HEK293 (cell line): ENCODE measurements at regions not wholly inside any gene's neighbourhood (a gene's known extent, or its start where the extent isn't known, plus 50 kb on each side); places are given as distances from the start of the nearest gene placed in this dataset.
A peak's percentile ranks its signal among the peaks of the same experiment; 100 is the strongest.

ENCODE experiments used
- CTCF ChIA-PET: fragments of 350-600 bp; formaldehyde crosslinking; extraction: SDS; loops from one replicate; lab custom pipeline; 2021; ENCODE audit warnings: antibody characterized with exemption; lab: Yijun Ruan, JAX
- POLR2A ChIA-PET: fragments of 300-600 bp; formaldehyde crosslinking; extraction: SDS; loops from one replicate; lab custom pipeline; 2020; ENCODE audit warnings: antibody characterized with exemption, inconsistent platforms; lab: Yijun Ruan, JAX
- H3K27ac ChIP-seq: fragments of 200-500 bp; sonication (Bioruptor generic); 2 replicates; pipeline ENCODE4 v1.5.1; 2014; ENCODE audit warnings: low read depth, low read length, control low read depth, inconsistent platforms; ENCODE audit errors: extremely low read depth
- H3K36me3 ChIP-seq, 2 experiments: fragments of 200-500 bp in 1 of 2; sonication (Bioruptor generic) in 1 of 2; 1 replicate in 1 of 2; 2 replicates in 1 of 2; pipeline ENCODE4 v1.5.1; 2014 to 2017; ENCODE audit warnings: inconsistent platforms in 2 of 2, low read length in 2 of 2; ENCODE audit not compliant: control insufficient read depth in 2 of 2, insufficient read depth in 1 of 2
- H3K4me1 ChIP-seq: fragments of 200-500 bp; sonication (Bioruptor generic); 2 replicates; pipeline ENCODE4 v1.5.1; 2014; ENCODE audit warnings: mild to moderate bottlenecking, low read length, inconsistent platforms; ENCODE audit not compliant: control insufficient read depth, insufficient read depth
- H3K4me3 ChIP-seq: 2 replicates; pipeline ENCODE4 v1.5.1; 2011; ENCODE audit warnings: low read depth, mild to moderate bottlenecking, control low read depth, low read length, moderate library complexity
- H3K9me3 ChIP-seq: fragments of 200-500 bp; sonication (Bioruptor generic); 2 replicates; pipeline ENCODE4 v1.5.1; 2014; ENCODE audit warnings: low read depth, low read length, inconsistent platforms; ENCODE audit not compliant: control insufficient read depth, insufficient read depth
- HOXD13 ChIP-seq: sonication (generic); formaldehyde crosslinking; IDR thresholded peaks from 2 replicates; pipeline ENCODE4 v1.8.0; 2022; ENCODE audit warnings: missing genetic modification reagents, borderline replicate concordance
- KLF9 ChIP-seq: fragments of 450-650 bp; formaldehyde crosslinking; IDR thresholded peaks from 2 replicates; pipeline ENCODE4 v1.5.1; 2016; ENCODE audit warnings: missing biosample characterization, missing genetic modification characterization, low read depth
- SALL2 ChIP-seq: fragments of 450-650 bp; formaldehyde crosslinking; IDR thresholded peaks from 2 replicates; pipeline ENCODE4 v1.5.0; 2017; ENCODE audit warnings: missing biosample characterization, mild to moderate bottlenecking, missing genetic modification characterization, borderline replicate concordance
- SETDB1 ChIP-seq: IDR thresholded peaks from one replicate; pipeline ENCODE4 v1.6.1; 2017; ENCODE audit warnings: mild to moderate bottlenecking, low read length, moderate library complexity, mixed read lengths; ENCODE audit not compliant: insufficient read length
- SP2 ChIP-seq: fragments of 450-650 bp; formaldehyde crosslinking; IDR thresholded peaks from 2 replicates; pipeline ENCODE4 v1.5.1; 2016; ENCODE audit warnings: missing biosample characterization, missing genetic modification characterization
- SP3 ChIP-seq: fragments of 450-650 bp; formaldehyde crosslinking; IDR thresholded peaks from 2 replicates; pipeline ENCODE4 v1.5.1; 2016; ENCODE audit warnings: missing biosample characterization, missing genetic modification characterization
- ZNF10 ChIP-seq: fragments of 450-650 bp; formaldehyde crosslinking; IDR thresholded peaks from 2 replicates; pipeline ENCODE4 v1.5.1; 2017; ENCODE audit warnings: missing biosample characterization, missing genetic modification characterization
- ZNF239 ChIP-seq: fragments of 450-650 bp; formaldehyde crosslinking; IDR thresholded peaks from 2 replicates; pipeline ENCODE4 v1.5.1; 2016; ENCODE audit warnings: missing biosample characterization, missing genetic modification characterization
- ZNF24 ChIP-seq: fragments of 450-650 bp; formaldehyde crosslinking; IDR thresholded peaks from 2 replicates; pipeline ENCODE4 v1.5.1; 2016; ENCODE audit warnings: missing biosample characterization, missing genetic modification characterization
- ZNF274 ChIP-seq, 2 experiments: fragments of 200-500 bp in 1 of 2; fragments of 450-650 bp in 1 of 2; sonication (Bioruptor generic) in 1 of 2; formaldehyde crosslinking in 1 of 2; IDR thresholded peaks; 2 replicates each; pipeline versions ENCODE4 v1.5.1 to v1.6.1; 2014 to 2016; ENCODE audit warnings: borderline replicate concordance in 1 of 2, inconsistent platforms in 1 of 2, low read length in 1 of 2, missing biosample characterization in 1 of 2, missing genetic modification characterization in 1 of 2
- ZNF571 ChIP-seq: fragments of 450-650 bp; formaldehyde crosslinking; IDR thresholded peaks from 2 replicates; pipeline ENCODE4 v1.5.0; 2017; ENCODE audit warnings: missing biosample characterization, missing genetic modification characterization
- ZNF791 ChIP-seq: fragments of 450-650 bp; formaldehyde crosslinking; IDR thresholded peaks from 2 replicates; pipeline ENCODE4 v1.5.1; 2016; ENCODE audit warnings: missing biosample characterization, missing genetic modification characterization
- TF ChIP-seq, protein P1 (sequence below): fragments of 450-650 bp; formaldehyde crosslinking; IDR thresholded peaks from 2 replicates; pipeline ENCODE4 v1.5.1; 2016; ENCODE audit warnings: missing biosample characterization, missing genetic modification characterization
- TF ChIP-seq, protein P2 (sequence below): fragments of 450-650 bp; formaldehyde crosslinking; IDR thresholded peaks from 2 replicates; pipeline ENCODE4 v1.5.1; 2016; ENCODE audit warnings: missing biosample characterization, missing genetic modification characterization
- TF ChIP-seq, protein P3 (sequence below): IDR thresholded peaks from 2 replicates; pipeline ENCODE4 v1.6.1; 2011; ENCODE audit warnings: mild to moderate bottlenecking, low read depth, low read length, borderline replicate concordance
- TF ChIP-seq, protein P4 (sequence below): fragments of 450-650 bp; formaldehyde crosslinking; IDR thresholded peaks from 2 replicates; pipeline ENCODE4 v1.5.1; 2016; ENCODE audit warnings: missing biosample characterization, missing genetic modification characterization

DNA sequence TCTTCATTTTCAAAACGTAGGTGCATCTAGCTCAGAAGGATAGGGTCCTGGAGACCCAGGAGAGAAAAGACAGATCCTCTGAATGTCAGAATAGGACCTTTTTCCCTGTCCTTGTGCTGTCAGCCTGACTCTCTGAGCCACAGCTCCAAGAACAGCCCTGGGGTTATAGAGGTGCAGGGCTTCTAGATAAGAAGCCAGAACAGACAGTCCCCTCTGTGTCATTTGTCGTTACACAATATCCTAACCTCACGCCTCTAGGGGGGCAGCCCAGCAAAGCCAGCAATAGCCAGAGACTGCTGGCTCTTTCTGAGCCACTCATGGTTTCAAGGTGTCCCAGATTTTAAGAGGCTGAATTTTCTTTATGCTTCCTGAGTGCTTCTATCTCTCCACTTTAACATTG lies 153.2 kb upstream of the THBS1 start:
- Histone ChIP-seq H3K36me3 (no peaks in the 10 kb centered on the region), H3K4me1 (no peaks in the 10 kb centered on the region), H3K9me3 (no peaks in the 10 kb centered on the region), H3K27ac (no peak overlapping the region), H3K4me3 (no peak overlapping the region)
- CTCF ChIA-PET: interaction anchor here (0.6 kb wide), 1 partner anchor 51 kb away, joined by 3 read pairs; no protein-coding TSS in a partner anchor
- no peak for TF ChIP-seq ZNF791 (tag by site-specific recombination)
- TF ChIP-seq, protein P1, sequence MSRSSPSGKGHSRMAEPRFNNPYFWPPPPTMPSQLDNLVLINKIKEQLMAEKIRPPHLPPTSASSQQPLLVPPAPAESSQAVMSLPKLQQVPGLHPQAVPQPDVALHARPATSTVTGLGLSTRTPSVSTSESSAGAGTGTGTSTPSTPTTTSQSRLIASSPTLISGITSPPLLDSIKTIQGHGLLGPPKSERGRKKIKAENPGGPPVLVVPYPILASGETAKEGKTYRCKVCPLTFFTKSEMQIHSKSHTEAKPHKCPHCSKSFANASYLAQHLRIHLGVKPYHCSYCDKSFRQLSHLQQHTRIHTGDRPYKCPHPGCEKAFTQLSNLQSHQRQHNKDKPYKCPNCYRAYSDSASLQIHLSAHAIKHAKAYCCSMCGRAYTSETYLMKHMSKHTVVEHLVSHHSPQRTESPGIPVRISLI (tag by site-specific recombination): no peak
- TF ChIP-seq ZNF24: no peak
- TF ChIP-seq, protein P2, sequence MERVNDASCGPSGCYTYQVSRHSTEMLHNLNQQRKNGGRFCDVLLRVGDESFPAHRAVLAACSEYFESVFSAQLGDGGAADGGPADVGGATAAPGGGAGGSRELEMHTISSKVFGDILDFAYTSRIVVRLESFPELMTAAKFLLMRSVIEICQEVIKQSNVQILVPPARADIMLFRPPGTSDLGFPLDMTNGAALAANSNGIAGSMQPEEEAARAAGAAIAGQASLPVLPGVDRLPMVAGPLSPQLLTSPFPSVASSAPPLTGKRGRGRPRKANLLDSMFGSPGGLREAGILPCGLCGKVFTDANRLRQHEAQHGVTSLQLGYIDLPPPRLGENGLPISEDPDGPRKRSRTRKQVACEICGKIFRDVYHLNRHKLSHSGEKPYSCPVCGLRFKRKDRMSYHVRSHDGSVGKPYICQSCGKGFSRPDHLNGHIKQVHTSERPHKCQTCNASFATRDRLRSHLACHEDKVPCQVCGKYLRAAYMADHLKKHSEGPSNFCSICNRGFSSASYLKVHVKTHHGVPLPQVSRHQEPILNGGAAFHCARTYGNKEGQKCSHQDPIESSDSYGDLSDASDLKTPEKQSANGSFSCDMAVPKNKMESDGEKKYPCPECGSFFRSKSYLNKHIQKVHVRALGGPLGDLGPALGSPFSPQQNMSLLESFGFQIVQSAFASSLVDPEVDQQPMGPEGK (tag by site-specific recombination): no peak
- no peak for TF ChIP-seq ZNF571 (tag by site-specific recombination)
- no peak for TF ChIP-seq HOXD13 (CRISPR knock-in tag)
- TF ChIP-seq SP3 (tag by site-specific recombination): no peak
- TF ChIP-seq ZNF10 (tag by site-specific recombination): no peak
- TF ChIP-seq ZNF274 (IDR thresholded peaks at IDR 0.05; ENCODE audit: low read length): no peak
- no peak for TF ChIP-seq ZNF274 (tag by site-specific recombination; IDR thresholded peaks at IDR 0.05; ENCODE audit: borderline replicate concordance)
- TF ChIP-seq, protein P3, sequence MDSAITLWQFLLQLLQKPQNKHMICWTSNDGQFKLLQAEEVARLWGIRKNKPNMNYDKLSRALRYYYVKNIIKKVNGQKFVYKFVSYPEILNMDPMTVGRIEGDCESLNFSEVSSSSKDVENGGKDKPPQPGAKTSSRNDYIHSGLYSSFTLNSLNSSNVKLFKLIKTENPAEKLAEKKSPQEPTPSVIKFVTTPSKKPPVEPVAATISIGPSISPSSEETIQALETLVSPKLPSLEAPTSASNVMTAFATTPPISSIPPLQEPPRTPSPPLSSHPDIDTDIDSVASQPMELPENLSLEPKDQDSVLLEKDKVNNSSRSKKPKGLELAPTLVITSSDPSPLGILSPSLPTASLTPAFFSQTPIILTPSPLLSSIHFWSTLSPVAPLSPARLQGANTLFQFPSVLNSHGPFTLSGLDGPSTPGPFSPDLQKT: no peak
- no peak for TF ChIP-seq SALL2 (tag by site-specific recombination)
- TF ChIP-seq ZNF239 (tag by site-specific recombination): no peak
- POLR2A ChIA-PET: no interaction called here

DNA sequence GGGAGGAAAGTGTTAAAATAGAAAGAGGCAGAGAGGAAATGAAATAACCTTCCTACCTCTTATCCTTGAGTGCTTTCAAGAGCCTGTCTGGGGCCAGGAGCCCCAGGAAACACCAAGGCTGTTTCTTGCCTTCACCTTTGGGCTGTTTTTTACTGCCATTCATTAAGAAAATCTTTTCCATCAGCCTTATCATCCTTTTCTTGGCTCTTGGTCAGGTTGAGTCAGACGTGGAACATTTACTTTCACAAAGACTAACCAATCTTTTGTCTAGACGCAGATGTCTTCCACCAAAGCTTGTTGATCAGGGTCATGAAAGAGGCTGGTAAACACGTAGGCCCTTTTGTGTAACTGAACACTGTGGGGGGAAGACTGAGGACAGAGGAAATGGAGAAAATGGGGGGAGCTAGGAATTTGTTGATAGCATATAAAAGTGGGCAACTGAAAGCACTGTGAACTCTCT lies 151.0 kb upstream of the THBS1 start:
- H3K4me3 ChIP-seq: no peak overlapping the region
- H3K27ac ChIP-seq: peak overlapping the region; percentile 39
- TF ChIP-seq SP2 (no peak), SETDB1 (no peak), KLF9 (tag by site-specific recombination) (no peak)
- TF ChIP-seq, protein P4, sequence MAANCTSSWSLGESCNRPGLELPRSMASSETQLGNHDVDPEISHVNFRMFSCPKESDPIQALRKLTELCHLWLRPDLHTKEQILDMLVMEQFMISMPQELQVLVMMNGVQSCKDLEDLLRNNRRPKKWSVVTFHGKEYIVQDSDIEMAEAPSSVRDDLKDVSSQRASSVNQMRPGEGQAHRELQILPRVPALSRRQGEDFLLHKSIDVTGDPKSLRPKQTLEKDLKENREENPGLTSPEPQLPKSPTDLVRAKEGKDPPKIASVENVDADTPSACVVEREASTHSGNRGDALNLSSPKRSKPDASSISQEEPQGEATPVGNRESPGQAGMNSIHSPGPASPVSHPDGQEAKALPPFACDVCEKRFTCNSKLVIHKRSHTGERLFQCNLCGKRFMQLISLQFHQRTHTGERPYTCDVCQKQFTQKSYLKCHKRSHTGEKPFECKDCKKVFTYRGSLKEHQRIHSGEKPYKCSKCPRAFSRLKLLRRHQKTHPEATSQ (tag by site-specific recombination): no peak
- TF ChIP-seq, all 188 proteins: peak for 0
- H3K4me1 ChIP-seq: no peaks in the 10 kb centered on the region
- H3K9me3 ChIP-seq: no peaks in the 10 kb centered on the region
- POLR2A ChIA-PET: interaction anchor here (0.7 kb wide), 1 partner anchor 151 kb away, joined by 4 read pairs; the partner anchor contains the start of gene THBS1
- CTCF ChIA-PET: interaction anchor here (1.1 kb wide), 2 partner anchors 301 to 327 kb away, joined by 3 to 5 read pairs; no protein-coding TSS in a partner anchor
- H3K36me3 ChIP-seq: no peaks in the 10 kb centered on the region
